Glutamatergic neuron (in vitro differentiated cells): ENCODE measurements at regions not wholly inside any gene's neighbourhood (a gene's known extent, or its start where the extent isn't known, plus 50 kb on each side); places are given as distances from the start of the nearest gene placed in this dataset.

Experiments
- DNase-seq: peaks from one replicate; pipeline ENCODE4 v3.0.0; 2022
- H3K27ac Mint-ChIP-seq: one replicate; pipeline ENCODE4 v1.8.0; 2020; ENCODE audit warnings: mild to moderate bottlenecking, mixed read lengths, inconsistent platforms; ENCODE audit not compliant: unreplicated experiment
- H3K27me3 Mint-ChIP-seq: one replicate; pipeline ENCODE4 v1.8.0; 2020; ENCODE audit warnings: mild to moderate bottlenecking, moderate library complexity, mixed read lengths, inconsistent platforms; ENCODE audit not compliant: unreplicated experiment
- H3K36me3 Mint-ChIP-seq: one replicate; pipeline ENCODE4 v1.8.0; 2020; ENCODE audit warnings: mild to moderate bottlenecking, mixed read lengths, inconsistent platforms; ENCODE audit not compliant: unreplicated experiment
- H3K4me1 Mint-ChIP-seq: one replicate; pipeline ENCODE4 v1.8.0; 2020; ENCODE audit warnings: mild to moderate bottlenecking, low read depth, mixed read lengths, inconsistent platforms; ENCODE audit not compliant: unreplicated experiment
- H3K4me3 Mint-ChIP-seq: one replicate; pipeline ENCODE4 v1.8.0; 2020; ENCODE audit warnings: mild to moderate bottlenecking, mixed read lengths, inconsistent platforms; ENCODE audit not compliant: unreplicated experiment
- H3K9me3 Mint-ChIP-seq: one replicate; pipeline ENCODE4 v1.8.0; 2020; ENCODE audit warnings: mild to moderate bottlenecking, moderate library complexity, mixed read lengths, inconsistent platforms; ENCODE audit not compliant: unreplicated experiment
- TF ChIP-seq, protein P1 (sequence below): fragments of 200-600 bp; sonication (generic); IDR thresholded peaks from one replicate; pipeline ENCODE4 v1.5.0; 2021; ENCODE audit not compliant: partially characterized antibody, unreplicated experiment

GRCh38 chr2:126843081-126843480 lies 55.6 kb upstream of the TEX51 start:
- Mint-ChIP-seq H3K27ac (no peak overlapping the region), H3K4me3 (no peak overlapping the region), H3K4me1 (no peaks in the 10 kb centered on the region), H3K36me3 (no peaks in the 10 kb centered on the region), H3K9me3 (no peaks in the 10 kb centered on the region), H3K27me3 (no peaks in the 10 kb centered on the region)
- DNase-seq = no peak
- TF ChIP-seq, protein P1, sequence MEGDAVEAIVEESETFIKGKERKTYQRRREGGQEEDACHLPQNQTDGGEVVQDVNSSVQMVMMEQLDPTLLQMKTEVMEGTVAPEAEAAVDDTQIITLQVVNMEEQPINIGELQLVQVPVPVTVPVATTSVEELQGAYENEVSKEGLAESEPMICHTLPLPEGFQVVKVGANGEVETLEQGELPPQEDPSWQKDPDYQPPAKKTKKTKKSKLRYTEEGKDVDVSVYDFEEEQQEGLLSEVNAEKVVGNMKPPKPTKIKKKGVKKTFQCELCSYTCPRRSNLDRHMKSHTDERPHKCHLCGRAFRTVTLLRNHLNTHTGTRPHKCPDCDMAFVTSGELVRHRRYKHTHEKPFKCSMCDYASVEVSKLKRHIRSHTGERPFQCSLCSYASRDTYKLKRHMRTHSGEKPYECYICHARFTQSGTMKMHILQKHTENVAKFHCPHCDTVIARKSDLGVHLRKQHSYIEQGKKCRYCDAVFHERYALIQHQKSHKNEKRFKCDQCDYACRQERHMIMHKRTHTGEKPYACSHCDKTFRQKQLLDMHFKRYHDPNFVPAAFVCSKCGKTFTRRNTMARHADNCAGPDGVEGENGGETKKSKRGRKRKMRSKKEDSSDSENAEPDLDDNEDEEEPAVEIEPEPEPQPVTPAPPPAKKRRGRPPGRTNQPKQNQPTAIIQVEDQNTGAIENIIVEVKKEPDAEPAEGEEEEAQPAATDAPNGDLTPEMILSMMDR = no peak

- Mint-ChIP-seq H3K4me3 (no peak overlapping the region), H3K27ac (no peak overlapping the region), H3K36me3 (no peaks in the 10 kb centered on the region), H3K27me3 (no peaks in the 10 kb centered on the region), H3K9me3 (peaks cover 2% of the 10 kb centered on the region), H3K4me1 (no peaks in the 10 kb centered on the region)
- TF ChIP-seq, protein P1 = no peak
- no peak for DNase-seq
These were observed 52.4 kb upstream of the TEX51 start for GRCh38 chr2:126846241-126846640.
